Germinal center (tissue), 1 donor: ENCODE measurements at regions not wholly inside any gene's neighbourhood (a gene's known extent, or its start where the extent isn't known, plus 50 kb on each side); places are given as distances from the start of the nearest gene placed in this dataset.

Experiments
- DNase-seq: peaks from one replicate; pipeline ENCODE4 v3.0.0; 2012; ENCODE audit warnings: mixed read lengths, low spot score

GRCh38 chr22:49303061-49303735, 524.5 kb downstream of the BRD1 start:
- no peak for DNase-seq

GRCh38 chr22:49302530-49302929, 525.1 kb downstream of the BRD1 start:
- DNase-seq = no peak

DNA sequence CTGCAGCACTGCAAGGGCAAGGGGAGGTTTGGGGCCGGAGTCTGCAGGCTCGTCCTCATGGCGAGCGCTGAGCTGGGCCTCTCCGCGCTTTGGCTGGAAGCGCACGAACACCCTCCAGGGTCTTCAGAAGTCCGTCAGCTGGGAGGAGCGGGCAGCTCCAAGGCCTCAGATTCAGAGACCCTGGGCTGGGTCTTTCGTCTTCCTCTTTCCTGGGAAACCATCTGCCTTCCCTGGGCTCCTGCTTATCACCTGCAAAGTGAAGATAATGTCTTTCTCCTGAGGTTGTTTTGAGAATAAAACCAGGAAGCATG, 525.6 kb downstream of the BRD1 start:
- DNase-seq = no peak

GRCh38 chr22:49301398-49302149, 526.1 kb downstream of the BRD1 start:
- DNase-seq = no peak

GRCh38 chr22:49300951-49301397, 526.7 kb downstream of the BRD1 start:
- no peak for DNase-seq

DNA sequence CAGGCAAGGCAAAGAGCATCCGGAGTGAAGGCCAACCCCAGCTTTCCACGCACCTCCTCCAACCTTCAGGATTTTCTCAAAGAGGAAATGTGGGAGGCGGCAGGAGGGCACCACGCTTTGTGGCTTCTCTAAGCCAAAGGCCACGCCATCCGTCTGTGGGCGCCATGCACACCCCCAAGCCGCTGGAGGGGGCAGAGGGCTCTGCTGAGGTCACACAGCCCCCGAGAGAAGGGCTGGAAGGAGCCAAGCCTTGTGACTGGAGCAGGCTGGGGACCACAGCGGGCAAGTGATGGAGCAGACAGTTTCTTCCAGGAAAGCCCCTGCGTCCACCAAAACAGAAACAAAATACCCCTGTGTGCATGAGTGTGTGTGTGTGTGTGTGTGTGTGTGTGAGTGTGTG, 527.4 kb downstream of the BRD1 start:
- no peak for DNase-seq

DNA sequence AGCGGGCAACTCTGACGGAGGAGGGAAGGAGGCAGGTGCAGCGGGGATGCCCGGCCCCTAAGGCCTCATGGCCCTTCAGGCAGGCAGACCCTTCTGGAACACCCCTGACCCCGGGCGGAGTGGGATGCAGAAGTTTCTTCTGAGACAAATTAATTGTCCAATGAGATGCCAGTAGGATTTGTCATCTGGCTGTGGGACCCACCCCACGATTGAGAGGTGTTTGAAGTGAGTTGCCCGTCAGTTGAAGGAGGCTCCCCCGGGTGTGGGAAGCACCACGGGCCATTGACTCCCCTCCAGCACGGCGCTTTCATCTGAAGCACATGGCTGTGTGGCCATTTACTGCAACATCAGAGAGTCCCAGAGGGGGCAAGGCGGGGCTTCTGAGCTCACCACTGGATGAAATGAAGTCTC, 527.8 kb downstream of the BRD1 start:
- no peak for DNase-seq

DNA sequence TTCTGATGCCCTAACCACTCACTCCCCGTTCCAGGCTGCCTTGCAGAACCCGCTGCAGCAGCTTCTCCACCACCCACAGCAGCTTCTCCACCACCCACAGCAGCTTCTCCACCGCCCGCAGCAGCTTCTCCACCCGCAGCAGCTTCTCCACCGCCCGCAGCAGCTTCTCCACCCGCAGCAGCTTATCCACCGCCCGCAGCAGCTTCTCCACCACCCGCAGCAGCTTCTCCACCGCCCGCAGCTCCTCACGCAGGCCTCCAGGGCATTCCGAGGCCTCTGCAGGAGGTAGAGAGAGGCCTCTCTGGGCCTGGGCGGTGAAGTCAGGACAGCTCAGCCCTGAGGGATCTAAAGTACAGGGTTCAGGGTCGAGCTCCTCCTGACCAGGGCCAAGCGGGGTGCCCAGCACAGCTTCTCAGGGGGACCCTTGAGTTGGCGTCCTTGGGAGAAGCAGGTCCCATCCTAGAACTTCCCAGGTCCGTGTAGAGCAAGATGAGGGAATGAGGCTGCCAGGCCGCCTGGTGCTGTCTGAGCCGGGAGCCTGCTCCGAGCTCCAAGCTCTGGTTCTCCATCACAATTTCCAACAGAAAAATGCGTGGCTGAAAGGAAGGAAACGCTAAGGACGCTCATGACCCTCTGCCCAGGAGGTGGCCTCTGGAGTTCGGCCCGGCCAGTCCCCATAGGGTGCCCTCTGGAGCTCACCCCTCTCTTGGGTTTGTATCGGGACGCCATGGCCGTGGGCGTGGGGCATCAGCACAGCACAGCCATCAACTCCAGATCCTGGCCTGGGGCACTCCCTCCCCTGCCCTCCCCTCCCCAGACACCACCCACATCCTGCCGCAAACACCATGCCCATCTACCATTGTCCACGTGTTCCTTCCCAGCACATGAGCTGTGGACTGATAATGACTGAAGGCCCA, 528.6 kb downstream of the BRD1 start:
- DNase-seq = no peak

DNA sequence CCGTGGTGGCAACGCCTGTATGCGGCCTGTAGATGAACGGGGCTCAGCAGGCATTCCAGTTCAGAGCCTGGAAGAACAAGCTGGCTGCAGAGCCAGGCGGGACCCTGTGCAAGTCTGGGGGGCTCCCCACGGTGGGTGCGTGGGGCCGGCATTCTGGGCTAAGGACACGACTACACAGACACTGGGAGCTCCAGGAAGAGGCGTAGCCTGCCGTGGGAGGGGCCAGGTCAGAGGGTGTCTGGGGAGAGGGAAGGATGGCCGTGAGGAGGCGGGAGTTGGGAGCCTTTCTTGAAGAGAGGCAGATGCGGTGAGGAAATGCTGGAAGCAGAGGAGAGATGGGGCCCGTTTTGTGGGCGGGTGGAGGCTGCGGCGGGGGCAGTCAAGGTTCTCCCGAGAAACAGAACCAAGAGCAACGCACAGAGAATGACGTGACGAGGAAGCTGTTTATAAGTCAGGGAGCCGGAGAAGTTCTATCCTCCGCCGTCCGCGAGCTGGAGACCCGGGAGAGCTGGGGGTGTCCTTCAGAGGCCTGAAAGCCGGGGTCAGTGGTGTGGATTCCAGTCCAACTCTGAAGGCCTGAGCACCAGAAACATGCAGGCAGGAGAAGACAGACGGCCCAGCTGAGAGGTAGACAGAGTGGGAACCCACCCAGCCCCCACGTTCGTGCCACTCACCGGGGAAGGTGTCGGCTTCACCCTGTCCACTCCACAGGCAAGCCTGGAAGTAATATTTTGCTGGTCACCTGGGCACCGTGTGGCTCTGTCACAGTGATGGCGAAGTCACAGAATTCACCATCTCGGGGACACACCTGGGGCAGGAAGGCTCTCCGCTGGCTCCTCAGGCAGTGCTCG, 529.6 kb downstream of the BRD1 start:
- DNase-seq = no peak

GRCh38 chr22:49297286-49297870, 530.3 kb downstream of the BRD1 start:
- no peak for DNase-seq

DNA sequence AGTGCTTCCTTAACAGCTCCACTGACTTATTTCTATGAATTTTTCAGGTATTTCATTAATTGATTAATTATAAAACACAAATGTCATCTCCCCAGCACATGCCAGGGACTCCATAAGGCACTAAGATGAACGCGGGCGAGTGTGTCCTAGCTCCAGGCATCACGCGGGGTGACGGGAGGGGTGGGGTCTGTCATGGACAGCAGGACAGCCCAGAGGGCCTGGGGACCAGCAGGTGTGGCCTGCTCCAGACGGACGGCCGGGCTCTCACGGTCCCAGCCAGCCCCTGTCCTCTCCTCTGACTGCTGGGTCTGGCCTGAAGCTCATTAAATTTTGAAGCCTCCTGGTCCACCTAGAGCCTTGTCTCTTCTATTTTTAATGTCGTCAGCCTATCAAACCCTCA, 531.1 kb downstream of the BRD1 start:
- no peak for DNase-seq

- DNase-seq = no peak
These were observed 531.7 kb downstream of the BRD1 start for GRCh38 chr22:49295851-49296560.

- DNase-seq = no peak
These were observed 532.3 kb downstream of the BRD1 start for GRCh38 chr22:49295465-49295743.

DNA sequence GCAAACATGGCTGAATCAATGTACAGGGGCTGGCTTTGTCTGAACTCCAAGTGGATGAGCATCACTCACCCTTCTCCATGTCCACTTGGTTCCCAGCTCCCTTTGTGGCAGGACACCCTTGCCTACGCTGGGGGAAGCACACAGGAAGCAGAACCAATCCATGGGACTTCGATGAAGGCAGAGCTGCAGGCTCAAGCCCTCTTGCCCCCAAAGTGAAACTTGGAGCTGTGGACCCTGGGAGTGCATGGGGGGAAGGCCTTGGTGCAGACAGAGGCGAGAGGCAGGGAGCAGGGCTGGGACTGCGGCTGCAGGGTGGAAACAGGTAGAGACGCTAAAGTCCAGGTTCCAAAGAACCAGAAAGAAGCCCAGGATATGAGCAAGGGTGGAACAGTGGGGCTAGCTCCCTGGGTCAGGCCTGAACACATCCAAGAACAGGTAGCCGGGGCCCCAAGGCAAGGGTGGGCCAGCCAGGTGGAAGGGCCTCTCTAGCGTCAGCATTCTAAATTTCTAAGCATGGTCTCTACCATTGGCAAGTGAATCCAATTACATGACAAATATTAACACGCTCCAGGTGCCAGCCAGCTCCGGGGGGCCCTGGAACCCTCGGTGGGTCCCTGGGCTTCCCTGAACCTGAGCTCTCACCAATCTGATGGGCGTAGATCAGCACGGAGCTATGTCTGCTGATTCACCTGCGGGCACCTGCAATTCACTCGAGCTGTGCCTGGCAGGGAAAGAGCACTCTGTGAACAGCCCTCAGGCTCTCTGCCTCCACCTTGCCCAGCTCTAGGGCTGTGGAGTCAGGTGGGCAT, 532.8 kb downstream of the BRD1 start:
- DNase-seq = no peak

DNA sequence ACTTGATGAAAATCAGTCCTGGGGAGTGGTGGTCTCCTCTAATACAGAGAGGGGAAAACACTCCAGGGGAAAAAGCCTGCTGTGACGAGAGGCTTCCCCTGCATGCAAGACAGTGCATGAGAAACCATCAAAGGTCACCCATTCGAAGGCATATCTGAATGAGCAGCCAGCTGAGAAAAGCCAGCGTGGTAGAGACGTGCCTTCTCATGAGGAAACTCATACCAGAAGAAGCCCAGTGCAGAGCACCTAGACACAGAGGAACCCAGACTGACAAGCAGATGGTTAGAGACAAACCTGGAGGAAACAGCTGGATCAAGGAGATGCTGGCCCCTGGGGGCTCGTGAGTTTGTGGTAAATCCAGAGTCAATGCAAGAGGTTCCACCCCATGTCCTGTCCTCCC, 534.8 kb downstream of the BRD1 start:
- DNase-seq = no peak

- DNase-seq = no peak
These were observed 535.9 kb downstream of the BRD1 start for GRCh38 chr22:49291781-49292180.

GRCh38 chr22:49291169-49291568, 536.5 kb downstream of the BRD1 start:
- DNase-seq = no peak

- no peak for DNase-seq
These were observed 537.0 kb downstream of the BRD1 start for GRCh38 chr22:49290711-49291110.

DNA sequence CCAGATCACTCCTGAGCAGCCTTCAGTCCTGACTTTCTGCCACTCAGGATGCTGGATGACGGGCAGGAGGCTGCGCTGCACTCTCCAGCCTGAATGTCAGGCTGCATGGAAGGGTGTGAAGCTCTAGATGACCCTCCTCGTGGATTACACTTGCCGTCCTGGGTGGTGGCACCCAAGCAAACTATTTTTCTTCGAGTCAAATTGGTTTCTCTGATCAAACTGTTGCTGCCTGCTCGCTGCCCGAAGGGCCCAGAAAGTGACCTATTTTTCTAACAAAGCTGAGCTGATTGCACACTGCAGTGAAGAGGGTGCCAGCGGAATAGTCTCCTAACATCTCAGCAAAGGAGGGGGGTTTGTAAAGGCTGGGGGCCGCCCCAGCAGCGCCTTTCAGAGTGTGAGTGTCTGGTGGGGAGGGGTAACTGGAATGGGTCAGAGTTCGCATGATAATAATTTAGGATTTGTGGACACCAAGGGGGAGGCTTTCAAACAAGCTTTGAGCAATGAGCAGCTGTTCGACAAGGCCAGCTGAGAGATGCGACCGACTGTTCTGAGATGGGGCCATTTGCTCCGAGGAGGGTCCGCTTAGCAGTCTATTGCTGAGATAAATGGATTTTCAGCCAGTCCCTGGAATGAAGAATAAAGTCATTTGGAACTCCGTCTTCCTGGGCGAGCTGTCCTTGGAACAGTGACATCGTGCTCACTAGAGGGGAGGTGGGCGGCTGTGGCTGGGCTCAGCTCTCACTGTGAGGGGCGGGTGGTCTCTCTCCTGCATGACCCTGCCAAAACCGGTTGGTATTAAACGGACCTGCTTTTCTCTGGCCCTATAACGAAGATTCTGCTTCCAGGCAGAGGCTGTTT, 537.6 kb downstream of the BRD1 start:
- no peak for DNase-seq
